Ovary (tissue), 3 donors: ENCODE measurements at regions not wholly inside any gene's neighbourhood (a gene's known extent, or its start where the extent isn't known, plus 50 kb on each side); places are given as distances from the start of the nearest gene placed in this dataset.

Source experiments
- CTCF ChIP-seq, 3 donors: fragments of 450-650 bp in 2 of 3; fragments of 200-600 bp in 1 of 3; IDR thresholded peaks; one replicate each; pipeline versions ENCODE4 v1.5.1 to v1.8.0; 2016 to 2022; ENCODE audit warnings: antibody characterized with exemption in 3 of 3, mild to moderate bottlenecking in 1 of 3
- EP300 ChIP-seq: sonication (generic); formaldehyde crosslinking; IDR thresholded peaks from one replicate; pipeline ENCODE4 v1.6.1; 2017; ENCODE audit warnings: antibody characterized with exemption
- POLR2A ChIP-seq: fragments of 450-650 bp; IDR thresholded peaks from one replicate; pipeline ENCODE4 v1.6.1; 2017; ENCODE audit warnings: antibody characterized with exemption, mild to moderate bottlenecking, moderate library complexity
- donor health status: DM: no; HTN: no; CAD: no.

- TF ChIP-seq CTCF (IDR thresholded peaks at IDR 0.05) = no peak
- no peak for TF ChIP-seq POLR2A
- TF ChIP-seq EP300 = no peak
Measured at GRCh38 chr18:30072609-30073385, 969.7 kb downstream of the DSC3 start.
